Tibial nerve (tissue), 4 donors: ENCODE measurements at regions not wholly inside any gene's neighbourhood (a gene's known extent, or its start where the extent isn't known, plus 50 kb on each side); places are given as distances from the start of the nearest gene placed in this dataset.
"Not testable (repeated sequence)": the region's sequence is repeated elsewhere in the genome, so short reads cannot be mapped to it uniquely, and the experiment has no call there.

Source experiments
- EP300 ChIP-seq, 2 donors: sonication (generic); formaldehyde crosslinking; IDR thresholded peaks; one replicate each; pipeline ENCODE4 v1.6.1; 2017; ENCODE audit warnings: antibody characterized with exemption in 2 of 2, mild to moderate bottlenecking in 1 of 2
- POLR2A ChIP-seq, 2 donors: fragments of 450-650 bp; IDR thresholded peaks; one replicate each; pipeline ENCODE4 v1.6.1; 2017; ENCODE audit warnings: antibody characterized with exemption in 2 of 2, mild to moderate bottlenecking in 2 of 2, moderate library complexity in 2 of 2
- TF ChIP-seq, protein P1 (sequence below), 5 experiments: fragments of 200-600 bp in 3 of 5; fragments of 450-650 bp in 2 of 5; sonication (generic) in 3 of 5; IDR thresholded peaks; one replicate each; pipeline ENCODE4 v1.5.1; 2016 to 2019; ENCODE audit warnings: antibody characterized with exemption in 5 of 5, mild to moderate bottlenecking in 3 of 5, moderate library complexity in 2 of 5

DNA sequence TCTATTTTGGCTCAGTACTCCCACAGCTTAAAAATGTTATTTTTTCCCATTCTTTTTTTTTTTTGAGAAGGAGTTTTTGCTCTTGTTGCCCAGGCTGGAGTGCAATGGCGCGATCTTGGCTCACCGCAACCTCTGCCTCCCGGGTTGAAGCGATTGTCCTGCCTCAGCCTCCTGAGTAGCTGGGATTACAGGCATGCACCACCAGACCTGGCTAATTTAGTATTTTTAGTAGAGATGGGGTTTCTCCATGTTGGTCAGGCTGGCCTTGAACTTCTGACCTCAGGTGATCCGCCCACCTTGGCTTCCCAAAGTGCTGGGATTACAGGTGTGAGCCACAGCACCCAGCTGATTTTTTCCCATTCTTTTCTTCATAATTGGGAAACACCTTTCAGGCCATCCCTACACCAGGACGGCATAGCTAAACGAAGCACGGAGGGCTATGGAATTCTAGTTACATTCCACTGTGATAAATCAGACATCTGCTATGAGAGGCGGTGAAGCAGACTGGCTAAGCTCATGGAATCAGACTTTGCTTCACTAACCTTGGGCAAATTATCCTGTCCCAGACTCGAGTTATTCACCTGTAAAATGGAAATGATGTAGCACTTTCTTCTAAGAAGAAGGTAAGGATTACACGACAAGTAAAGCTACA lies 68.7 kb upstream of the ZFAND5 start:
- TF ChIP-seq, protein P1, sequence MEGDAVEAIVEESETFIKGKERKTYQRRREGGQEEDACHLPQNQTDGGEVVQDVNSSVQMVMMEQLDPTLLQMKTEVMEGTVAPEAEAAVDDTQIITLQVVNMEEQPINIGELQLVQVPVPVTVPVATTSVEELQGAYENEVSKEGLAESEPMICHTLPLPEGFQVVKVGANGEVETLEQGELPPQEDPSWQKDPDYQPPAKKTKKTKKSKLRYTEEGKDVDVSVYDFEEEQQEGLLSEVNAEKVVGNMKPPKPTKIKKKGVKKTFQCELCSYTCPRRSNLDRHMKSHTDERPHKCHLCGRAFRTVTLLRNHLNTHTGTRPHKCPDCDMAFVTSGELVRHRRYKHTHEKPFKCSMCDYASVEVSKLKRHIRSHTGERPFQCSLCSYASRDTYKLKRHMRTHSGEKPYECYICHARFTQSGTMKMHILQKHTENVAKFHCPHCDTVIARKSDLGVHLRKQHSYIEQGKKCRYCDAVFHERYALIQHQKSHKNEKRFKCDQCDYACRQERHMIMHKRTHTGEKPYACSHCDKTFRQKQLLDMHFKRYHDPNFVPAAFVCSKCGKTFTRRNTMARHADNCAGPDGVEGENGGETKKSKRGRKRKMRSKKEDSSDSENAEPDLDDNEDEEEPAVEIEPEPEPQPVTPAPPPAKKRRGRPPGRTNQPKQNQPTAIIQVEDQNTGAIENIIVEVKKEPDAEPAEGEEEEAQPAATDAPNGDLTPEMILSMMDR (IDR thresholded peaks at IDR 0.05) = not testable (repeated sequence)
- not testable (repeated sequence) for TF ChIP-seq POLR2A, EP300 (IDR thresholded peaks at IDR 0.05)
